GM12878 (cell line): ENCODE measurements at regions not wholly inside any gene's neighbourhood (a gene's known extent, or its start where the extent isn't known, plus 50 kb on each side); places are given as distances from the start of the nearest gene placed in this dataset.

Experiments
- CEBPB ChIP-seq, 2 experiments: fragments of 150-350 bp in 1 of 2; IDR thresholded peaks; 2 replicates each; pipeline ENCODE4 v1.6.1; 2012 to 2014; ENCODE audit warnings: low read depth in 2 of 2, low read length in 2 of 2, borderline replicate concordance in 1 of 2, inconsistent platforms in 1 of 2
- EP300 ChIP-seq, 2 experiments: fragments of 150-350 bp in 1 of 2; IDR thresholded peaks; 2 replicates each; pipeline ENCODE4 v1.6.1; 2011 to 2012; ENCODE audit warnings: low read depth in 2 of 2, low read length in 2 of 2, borderline replicate concordance in 1 of 2, improper control_type of control experiment in 1 of 2, inconsistent platforms in 1 of 2; ENCODE audit not compliant: control insufficient read depth in 1 of 2
- HCFC1 ChIP-seq: fragments of 150-350 bp; IDR thresholded peaks from 2 replicates; pipeline ENCODE4 v1.6.1; 2014; ENCODE audit warnings: low read length
- IRF3 ChIP-seq: fragments of 450-650 bp; IDR thresholded peaks from 2 replicates; pipeline ENCODE4 v1.6.1; 2014; ENCODE audit warnings: mild to moderate bottlenecking
- MYC ChIP-seq: IDR thresholded peaks from 2 replicates; pipeline ENCODE4 v1.6.1; 2011; ENCODE audit warnings: mild to moderate bottlenecking, low read length, moderate library complexity, inconsistent platforms; ENCODE audit not compliant: insufficient read depth, insufficient replicate concordance, insufficient read length, severe bottlenecking
- PRDM15 ChIP-seq: fragments of 450-650 bp; formaldehyde crosslinking; IDR thresholded peaks from 2 replicates; pipeline ENCODE4 v1.4.0; 2020; ENCODE audit warnings: mild to moderate bottlenecking, moderate library complexity
- RAD21 ChIP-seq: IDR thresholded peaks from 2 replicates; pipeline ENCODE4 v1.6.1; 2011; ENCODE audit warnings: mild to moderate bottlenecking, low read depth, low read length, moderate library complexity; ENCODE audit not compliant: insufficient read depth
- REST ChIP-seq: IDR thresholded peaks from 2 replicates; pipeline ENCODE4 v1.6.1; 2012; ENCODE audit warnings: mild to moderate bottlenecking, low read depth, low read length
- SMAD1 ChIP-seq: fragments of 450-650 bp; IDR thresholded peaks from 2 replicates; pipeline ENCODE4 v1.6.1; 2018; ENCODE audit warnings: mild to moderate bottlenecking, low read depth; ENCODE audit not compliant: partially characterized antibody
- SRF ChIP-seq, 2 experiments: IDR thresholded peaks; 2 replicates each; pipeline ENCODE4 v1.6.1; 2011; ENCODE audit warnings: low read depth in 2 of 2, low read length in 2 of 2, mild to moderate bottlenecking in 1 of 2, moderate library complexity in 1 of 2
- STAT1 ChIP-seq: fragments of 450-650 bp; conservative IDR thresholded peaks from 2 replicates; pipeline ENCODE4 v1.6.1; 2014; ENCODE audit warnings: antibody characterized with exemption, mild to moderate bottlenecking
- ZBTB33 ChIP-seq: fragments of 450-650 bp; IDR thresholded peaks from 2 replicates; pipeline ENCODE4 v1.6.1; 2017; ENCODE audit warnings: mild to moderate bottlenecking
- ZNF687 ChIP-seq: fragments of 450-650 bp; IDR thresholded peaks from 2 replicates; pipeline ENCODE4 v1.6.1; 2017; ENCODE audit warnings: mild to moderate bottlenecking, moderate library complexity

GRCh38 chr14:71309756-71310155, 402.5 kb downstream of the PCNX1 start (continued):
- no peak for TF ChIP-seq ZNF687
- TF ChIP-seq MYC: no peak
- TF ChIP-seq EP300 (IDR thresholded peaks at IDR 0.05; ENCODE audit: borderline replicate concordance in 1 of 2, control insufficient read depth in 1 of 2, low read depth in 2 of 2, low read length in 2 of 2): no peak
- TF ChIP-seq ZBTB33: no peak
- TF ChIP-seq IRF3: no peak
- no peak for TF ChIP-seq SRF (IDR thresholded peaks at IDR 0.05; ENCODE audit: low read depth in 2 of 2, low read length in 2 of 2)
- no peak for TF ChIP-seq REST
- TF ChIP-seq PRDM15: no peak
- no peak; the same call in 1 of the 2 replicates for TF ChIP-seq RAD21
- TF ChIP-seq SMAD1: no peak
- TF ChIP-seq STAT1: no peak
- TF ChIP-seq HCFC1: no peak
- TF ChIP-seq CEBPB (IDR thresholded peaks at IDR 0.05; ENCODE audit: borderline replicate concordance in 1 of 2, low read depth in 2 of 2, low read length in 2 of 2): no peak
